ENCODE measurements at regions not wholly inside any gene's neighbourhood (a gene's known extent, or its start where the extent isn't known, plus 50 kb on each side); places are given as distances from the start of the nearest gene placed in this dataset.
"Not testable (repeated sequence)": the region's sequence is repeated elsewhere in the genome, so short reads cannot be mapped to it uniquely, and the experiment has no call there.

- DNase-seq = no peak
These were observed 180.9 kb downstream of the AIPL1 start for GRCh38 chr17:6254036-6254435.

GRCh38 chr17:6251640-6252039, 181.5 kb downstream of the WSCD1 start:
- not testable (repeated sequence) for DNase-seq

DNA sequence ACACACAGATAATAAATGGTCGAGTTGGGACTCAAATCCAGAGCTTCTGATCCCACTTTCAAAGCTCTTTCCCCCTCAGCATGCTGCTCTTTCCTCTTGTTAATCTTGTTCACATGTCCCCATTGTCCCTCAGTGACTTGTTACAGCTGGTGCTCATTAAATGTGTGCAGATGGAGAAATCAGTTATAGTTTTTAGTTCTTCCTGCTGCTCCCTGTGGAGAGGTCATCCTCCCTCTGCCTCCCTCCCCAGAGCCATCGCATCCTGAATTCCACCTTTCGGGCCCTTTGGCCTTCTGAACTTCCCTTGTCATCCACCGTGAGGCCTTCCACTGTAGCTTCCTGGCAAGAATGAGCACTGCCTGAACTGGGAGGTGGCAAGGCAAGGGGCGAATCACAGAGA, 179.6 kb downstream of the WSCD1 start:
- DNase-seq = no peak

- no peak for DNase-seq
These were observed 177.9 kb downstream of the WSCD1 start for GRCh38 chr17:6248061-6248460.

GRCh38 chr17:6245301-6246177, 175.4 kb downstream of the WSCD1 start:
- no peak for DNase-seq

GRCh38 chr17:6244796-6245195, 174.6 kb downstream of the WSCD1 start:
- DNase-seq = no peak

DNA sequence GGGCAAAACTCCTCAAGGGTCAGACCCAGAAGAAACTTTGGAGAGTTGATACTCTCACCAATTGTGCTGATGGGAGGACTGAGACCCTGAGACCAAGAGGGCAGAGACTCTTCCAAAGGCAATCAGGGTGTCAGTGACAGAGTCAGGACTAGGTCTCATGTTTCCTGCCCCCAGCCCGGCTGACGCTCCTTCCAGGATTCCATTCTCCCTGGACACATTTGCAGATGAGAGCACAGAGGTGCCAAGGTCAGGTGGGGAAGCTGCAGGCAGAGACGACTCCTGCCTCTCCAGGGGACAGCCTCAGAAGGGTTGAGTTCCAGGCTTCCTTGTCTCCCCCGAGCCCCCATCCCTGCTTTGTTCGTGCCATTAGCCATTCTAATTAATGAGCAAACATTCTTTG, 174.1 kb downstream of the WSCD1 start:
- DNase-seq = no peak

DNA sequence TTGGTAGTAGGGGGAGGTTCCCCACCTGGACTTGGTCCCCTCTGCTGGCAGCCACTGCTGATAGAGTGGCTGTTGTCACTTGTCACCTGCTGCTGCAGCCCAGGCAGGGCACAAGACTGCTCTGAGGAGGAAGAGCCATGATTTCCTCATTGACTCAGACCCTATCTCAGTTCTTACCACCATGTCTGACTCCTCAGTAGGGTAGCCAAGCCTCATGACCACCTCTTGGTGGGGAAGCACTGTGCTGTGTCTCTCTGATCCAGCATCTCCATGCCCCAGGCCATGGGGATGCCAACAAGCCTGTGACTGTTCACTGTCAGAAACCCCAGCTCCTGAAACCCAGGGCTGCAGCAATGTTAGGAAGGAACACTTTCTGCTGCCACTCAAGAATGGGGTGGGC, 173.0 kb downstream of the WSCD1 start:
- DNase-seq = no peak

- DNase-seq = no peak
These were observed 171.8 kb downstream of the WSCD1 start for GRCh38 chr17:6241996-6242395.

- no peak for DNase-seq
These were observed 171.2 kb downstream of the WSCD1 start for GRCh38 chr17:6241381-6241780.

- DNase-seq = no peak
These were observed 170.4 kb downstream of the WSCD1 start for GRCh38 chr17:6240601-6241000.

DNA sequence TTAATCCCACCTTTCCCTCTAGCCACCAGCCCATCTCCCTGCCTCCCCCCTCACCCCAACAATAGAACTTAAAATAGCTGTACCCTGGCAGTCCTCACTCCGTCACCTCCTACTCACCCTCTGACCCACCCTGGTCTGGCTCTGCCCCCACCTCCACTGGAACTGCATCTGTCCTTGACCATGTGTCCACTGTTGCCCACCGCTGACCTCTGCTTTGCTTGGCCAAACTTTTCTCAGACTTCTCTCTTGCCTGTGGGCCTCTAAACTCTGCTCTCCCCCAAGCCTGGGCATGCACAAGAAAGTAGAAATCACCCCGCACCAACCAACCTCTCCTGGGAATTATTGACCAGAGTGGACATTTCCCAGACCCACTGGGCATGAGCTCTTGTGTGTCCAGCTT, 169.8 kb downstream of the WSCD1 start:
- DNase-seq = no peak

DNA sequence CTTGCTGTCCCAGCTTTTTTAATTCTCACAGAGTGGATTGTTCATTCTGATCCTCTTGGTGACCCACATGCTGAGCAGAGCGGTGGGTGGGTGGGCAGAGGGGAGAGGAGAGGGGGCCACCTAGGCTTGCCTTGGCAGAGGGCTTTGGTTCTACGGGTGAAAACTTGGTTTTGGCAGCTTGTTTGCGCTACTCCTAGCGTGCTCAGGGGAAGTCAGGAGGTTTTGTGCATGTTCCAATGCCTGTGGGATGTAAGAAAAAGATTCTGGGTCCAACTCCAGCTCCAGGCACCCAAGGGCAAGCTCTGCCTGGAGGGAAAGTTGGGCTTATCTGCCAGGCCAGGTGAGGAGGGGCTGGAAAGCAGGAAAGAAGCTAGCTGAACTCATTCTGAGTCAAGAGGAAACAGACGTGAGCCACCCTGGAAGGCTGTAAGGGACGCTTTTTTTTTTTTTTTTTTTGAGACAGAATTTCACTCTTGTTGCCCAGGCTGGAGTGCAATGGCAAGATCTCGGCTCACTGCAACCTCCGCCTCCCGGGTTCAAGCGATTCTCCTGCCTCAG, 169.1 kb downstream of the WSCD1 start:
- DNase-seq = no peak

DNA sequence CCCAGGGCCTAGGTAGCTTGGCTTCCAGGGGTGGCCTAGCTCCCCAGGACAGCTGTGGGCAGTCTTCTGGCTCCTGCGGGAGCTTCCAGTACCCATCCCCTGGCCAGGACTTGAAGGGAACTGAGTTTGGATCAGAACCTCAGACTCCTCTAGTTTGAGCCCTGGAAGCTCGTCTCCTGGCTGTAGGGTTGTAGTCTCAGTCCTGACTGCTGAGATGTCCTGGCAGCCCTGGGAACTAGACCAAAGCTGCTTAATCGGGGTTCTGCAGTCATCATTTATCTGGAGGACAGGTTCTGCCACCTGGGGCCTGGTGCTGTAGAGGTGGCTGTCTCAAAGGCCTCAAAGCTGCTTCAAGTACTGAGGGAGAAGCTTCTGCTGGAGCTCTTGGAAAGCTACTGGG, 163.7 kb downstream of the WSCD1 start:
- DNase-seq = no peak

DNA sequence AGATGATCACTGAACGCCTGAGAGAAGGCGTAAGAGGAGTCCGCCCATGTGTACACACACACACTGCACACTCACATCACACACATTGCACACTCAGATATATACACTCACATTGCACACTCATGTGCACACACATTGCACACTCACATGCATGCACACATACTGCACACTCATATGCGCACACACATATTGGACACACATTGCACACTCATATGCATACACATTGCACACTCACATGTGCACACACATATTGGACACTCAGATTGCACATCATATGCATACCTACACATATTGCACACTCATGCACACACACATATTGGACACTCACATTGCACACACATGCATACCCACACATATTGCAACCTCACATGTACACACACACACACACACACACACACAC, 163.2 kb downstream of the WSCD1 start:
- DNase-seq = no peak

DNA sequence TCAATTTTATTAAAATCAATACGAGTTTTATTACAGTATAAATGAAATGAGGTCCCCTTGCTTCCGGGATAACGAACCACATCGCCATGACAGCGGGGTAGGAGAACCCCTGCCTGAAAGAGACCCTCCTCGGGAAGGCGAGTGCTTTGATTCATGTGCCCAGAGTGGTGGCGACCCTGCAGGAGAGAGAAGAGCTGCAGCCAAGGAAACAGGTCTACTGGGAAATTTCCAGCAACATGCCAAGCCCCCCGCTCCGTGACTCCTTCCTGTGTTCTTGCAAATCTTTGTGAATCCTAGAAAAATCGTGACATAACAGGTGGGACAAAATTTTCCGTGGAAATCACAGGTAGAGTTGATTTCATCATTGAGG, 162.5 kb downstream of the WSCD1 start:
- DNase-seq = no peak

DNA sequence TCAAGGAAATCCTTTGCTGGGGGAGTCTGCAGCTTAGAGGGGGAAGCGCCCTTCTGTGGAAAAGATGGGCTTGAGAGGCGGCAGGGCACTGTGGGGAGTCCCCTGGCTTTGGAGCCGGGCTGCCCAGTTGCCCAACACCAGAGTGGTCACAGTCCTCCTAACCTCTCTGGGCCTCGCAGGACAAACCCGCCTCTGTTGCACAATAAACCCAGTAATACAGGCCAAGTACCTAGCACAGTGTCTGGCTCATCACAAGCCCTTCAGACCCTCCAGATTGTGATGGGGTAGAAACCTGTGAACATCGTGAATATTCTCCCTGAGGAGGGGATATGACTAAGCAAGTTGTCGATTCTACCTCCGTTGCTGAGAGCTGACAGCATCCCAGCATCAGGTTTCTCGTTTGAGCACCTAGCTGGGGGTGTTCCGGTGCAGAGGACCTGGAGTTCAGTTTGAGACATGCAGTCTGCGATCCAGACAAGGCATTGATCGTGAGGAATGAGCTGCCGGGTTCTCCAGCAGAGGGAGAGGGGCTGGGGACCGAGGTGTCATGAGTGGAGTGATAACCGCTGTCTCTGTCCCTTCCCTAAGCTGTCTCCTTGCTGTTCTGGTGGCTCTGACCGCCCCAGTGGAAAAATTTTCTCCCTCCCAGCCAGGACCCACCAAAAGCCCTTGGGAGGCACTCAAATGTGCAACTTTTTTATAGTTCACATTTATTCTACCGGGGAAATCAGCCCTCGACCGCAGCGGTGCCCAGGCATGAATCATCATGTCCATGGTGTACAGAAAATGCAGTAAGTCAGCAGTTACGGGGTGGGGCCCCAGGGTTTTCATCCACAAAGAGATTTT, 161.9 kb downstream of the WSCD1 start:
- DNase-seq = no peak

GRCh38 chr17:6231465-6231864, 161.3 kb downstream of the WSCD1 start:
- no peak for DNase-seq

DNA sequence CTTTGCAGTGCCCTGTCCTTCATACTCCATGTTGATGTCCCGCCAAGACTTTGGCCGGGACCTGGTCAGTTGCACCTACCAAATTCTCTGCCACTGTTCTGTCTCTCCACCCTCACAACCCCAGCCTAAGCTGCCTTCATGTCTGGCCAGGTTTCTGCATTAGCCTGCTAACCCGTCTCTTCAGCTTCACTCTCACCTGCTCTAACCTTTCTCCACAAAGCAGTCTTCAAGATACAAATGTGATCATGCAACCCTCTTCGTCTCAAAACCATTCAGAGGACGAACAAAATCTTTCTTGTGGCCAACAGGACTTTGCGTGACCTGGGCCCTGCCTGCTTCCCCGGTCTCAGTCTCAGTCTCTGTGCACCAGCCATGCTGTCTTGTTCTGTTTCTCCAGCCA, 148.2 kb downstream of the WSCD1 start:
- DNase-seq = no peak

GRCh38 chr17:6215071-6216035, 145.2 kb downstream of the WSCD1 start:
- no peak for DNase-seq

GRCh38 chr17:6213859-6214258, 143.7 kb downstream of the WSCD1 start:
- no peak for DNase-seq

DNA sequence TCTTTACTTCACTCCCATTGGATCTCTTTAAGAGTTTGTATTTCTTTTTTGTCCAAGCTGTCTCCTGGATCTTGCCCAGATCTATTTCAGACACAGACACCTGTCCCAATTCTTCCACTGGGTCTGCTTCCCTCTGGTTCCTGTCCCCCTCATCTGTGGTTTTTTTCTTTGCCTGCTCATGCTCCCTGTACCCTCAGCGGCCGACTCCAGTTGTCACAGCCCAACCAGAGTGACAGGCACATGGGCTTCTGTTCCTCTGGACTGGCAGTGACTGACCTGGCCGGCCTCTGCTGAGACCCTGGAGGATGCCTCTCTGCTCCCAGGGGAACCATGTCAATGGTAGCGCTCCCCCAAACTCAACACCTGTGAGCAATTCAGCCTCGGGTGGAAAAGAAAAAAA, 142.6 kb downstream of the WSCD1 start:
- no peak for DNase-seq

GRCh38 chr17:6209829-6210228, 139.7 kb downstream of the WSCD1 start:
- no peak for DNase-seq
